Pancreas (tissue), 10 donors: ENCODE measurements at regions not wholly inside any gene's neighbourhood (a gene's known extent, or its start where the extent isn't known, plus 50 kb on each side); places are given as distances from the start of the nearest gene placed in this dataset.

Experiments used
- ATAC-seq, 4 donors: fragments of 200-7000 bp; cut with Tn5 transposase; one replicate each; pipeline versions ENCODE4 v1.8.0 to v1.9.1; 2020; ENCODE audit warnings: mild to moderate bottlenecking in 4 of 4, moderate library complexity in 4 of 4
- DNase-seq, 6 donors: peaks; one replicate each; pipeline ENCODE4 v3.0.0-alpha.2; 2020
- FAIRE-seq: peaks from 2 replicates; lab custom pipeline; 2012; peaks lifted over from hg19 to GRCh38; lab: Jason Lieb, UNC
- H3K27ac ChIP-seq, 4 donors: fragments of 200-600 bp; sonication (generic); 1 replicate in 3 of 4; 2 replicates in 1 of 4; pipeline versions ENCODE4 v1.5.0 to v1.8.0; 2020
- H3K27me3 ChIP-seq, 4 donors: fragments of 200-600 bp; one replicate each; pipeline ENCODE4 v1.8.0; 2021
- H3K36me3 ChIP-seq, 3 donors: fragments of 200-600 bp; sonication (generic) in 1 of 3; one replicate each; pipeline versions ENCODE4 v1.5.0 to v1.8.0; 2020 to 2021
- H3K4me1 ChIP-seq, 3 donors: fragments of 200-600 bp; one replicate each; pipeline ENCODE4 v1.8.0; 2021
- H3K4me3 ChIP-seq, 4 donors: fragments of 200-600 bp; sonication (generic) in 2 of 4; one replicate each; pipeline versions ENCODE4 v1.5.0 to v1.8.0; 2020 to 2021
- H3K9me3 ChIP-seq, 4 donors: fragments of 200-600 bp; one replicate each; pipeline ENCODE4 v1.8.0; 2021
- WGBS, 2 donors: extraction: QIAGEN DNeasy Blood & Tissue Kit; methylation state at CpG; one replicate each; pipeline ENCODE4 v1.1.7; 2013; 5-methylcytosine and 5-hydroxymethylcytosine counted together
- intact Hi-C, 3 donors: fragments of 100-400 bp; cut with DNase I; formaldehyde crosslinking; loops; one replicate each; pipeline versions ENCODE4 v1.11.1 to v1.14.2; 2022
- TF ChIP-seq, protein P1 (sequence below), 4 donors: fragments of 200-600 bp; sonication (generic) in 3 of 4; IDR thresholded peaks; one replicate each; pipeline versions ENCODE4 v1.5.0 to v1.8.0; 2021; ENCODE audit warnings: antibody characterized with exemption in 4 of 4
- donor health status: healthy with polysubstance abuse.
- donor health status: DM: no; HTN: no; CAD: no; lungs with moderate emphysema.
- donor health status: DM: no; HTN: no; CAD: no.
- donor health status: control.
- donor health status: control.
- donor health status: Bipolar disorder and iron deficiency.
- donor health status: DM: yes; HTN: yes; CAD: no.
- donor health status: DM: no; HTN: no; CAD: no.
- donor health status: DM: no; HTN: no; CAD: no.
- donor health status: DM: yes; HTN: yes; CAD: no.

DNA sequence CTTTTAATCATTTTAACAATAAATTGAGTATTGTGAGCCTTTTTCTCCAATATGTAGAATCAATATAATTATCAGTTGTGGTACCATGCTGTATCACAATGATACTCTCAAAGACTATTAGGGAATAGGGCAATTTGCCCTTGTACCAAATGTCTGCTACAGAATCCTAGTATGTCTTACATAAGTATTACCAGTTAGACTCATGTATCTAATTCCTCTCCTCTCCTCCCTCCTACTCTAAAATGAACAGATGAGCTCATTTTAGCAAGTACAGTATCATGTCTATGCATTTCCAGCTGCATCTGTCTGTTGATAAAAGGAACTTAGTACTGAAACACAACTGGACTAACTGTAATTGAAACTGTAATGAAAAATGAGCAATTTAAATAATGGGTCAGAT is 124.3 kb upstream of the ATP11B start:
- intact Hi-C loops, result no loop called here
- no peaks in the 10 kb centered on the region for H3K36me3 ChIP-seq
- H3K27ac ChIP-seq, result no peak overlapping the region
- no peaks in the 10 kb centered on the region for H3K9me3 ChIP-seq
- no peak for FAIRE-seq
- TF ChIP-seq, protein P1, sequence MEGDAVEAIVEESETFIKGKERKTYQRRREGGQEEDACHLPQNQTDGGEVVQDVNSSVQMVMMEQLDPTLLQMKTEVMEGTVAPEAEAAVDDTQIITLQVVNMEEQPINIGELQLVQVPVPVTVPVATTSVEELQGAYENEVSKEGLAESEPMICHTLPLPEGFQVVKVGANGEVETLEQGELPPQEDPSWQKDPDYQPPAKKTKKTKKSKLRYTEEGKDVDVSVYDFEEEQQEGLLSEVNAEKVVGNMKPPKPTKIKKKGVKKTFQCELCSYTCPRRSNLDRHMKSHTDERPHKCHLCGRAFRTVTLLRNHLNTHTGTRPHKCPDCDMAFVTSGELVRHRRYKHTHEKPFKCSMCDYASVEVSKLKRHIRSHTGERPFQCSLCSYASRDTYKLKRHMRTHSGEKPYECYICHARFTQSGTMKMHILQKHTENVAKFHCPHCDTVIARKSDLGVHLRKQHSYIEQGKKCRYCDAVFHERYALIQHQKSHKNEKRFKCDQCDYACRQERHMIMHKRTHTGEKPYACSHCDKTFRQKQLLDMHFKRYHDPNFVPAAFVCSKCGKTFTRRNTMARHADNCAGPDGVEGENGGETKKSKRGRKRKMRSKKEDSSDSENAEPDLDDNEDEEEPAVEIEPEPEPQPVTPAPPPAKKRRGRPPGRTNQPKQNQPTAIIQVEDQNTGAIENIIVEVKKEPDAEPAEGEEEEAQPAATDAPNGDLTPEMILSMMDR (IDR thresholded peaks at IDR 0.05), result no peak
- H3K4me3 ChIP-seq, result no peak overlapping the region
- no peak for DNase-seq
- H3K4me1 ChIP-seq, result no peaks in the 10 kb centered on the region
- no peak for ATAC-seq
- H3K27me3 ChIP-seq, result no peaks in the 10 kb centered on the region

DNA sequence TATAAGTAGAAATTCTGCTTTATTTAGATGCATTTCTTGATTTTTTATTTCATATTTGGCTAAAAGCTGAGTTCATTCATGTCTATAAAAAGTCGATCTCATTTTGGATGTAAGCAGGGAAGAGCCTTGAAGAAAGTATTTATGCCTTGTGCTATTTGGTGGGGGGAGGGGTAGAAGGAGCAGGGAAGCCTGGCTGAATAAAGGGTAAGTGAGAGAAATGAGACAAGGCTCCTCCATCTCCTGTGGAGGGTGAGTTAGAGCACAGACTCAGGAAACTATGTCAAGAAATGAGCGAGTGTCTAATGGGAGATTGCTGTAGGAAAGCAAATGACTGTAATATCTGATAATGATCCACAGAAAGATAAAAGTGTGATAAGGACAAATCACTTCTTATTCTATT is 121.8 kb upstream of the ATP11B start:
- peaks cover 0 to 10% (median 0%) of the 10 kb centered on the region in 4 donors for H3K27me3 ChIP-seq

GRCh38 chr3:182671942-182672341 is 121.4 kb upstream of the ATP11B start:
- 44 to 64% methylated on average over 5 of the region's 5 CpGs for WGBS, 2 donors
- DNase-seq (no peak), FAIRE-seq (no peak), ATAC-seq (no peak)
- H3K4me3 ChIP-seq, result no peak overlapping the region
- H3K4me1 ChIP-seq, result no peaks in the 10 kb centered on the region
- no peaks in the 10 kb centered on the region for H3K36me3 ChIP-seq
- TF ChIP-seq, protein P1 (IDR thresholded peaks at IDR 0.05), result no peak
- intact Hi-C loops, result loop anchor here in 1 of 3 donors (10.0 kb wide), 1 partner anchor 967 kb away; no protein-coding TSS in a partner anchor
- no peak overlapping the region for H3K27ac ChIP-seq
- no peaks in the 10 kb centered on the region for H3K9me3 ChIP-seq
- H3K27me3 ChIP-seq, result peaks cover 0 to 13% (median 0%) of the 10 kb centered on the region in 4 donors

More for the DNA sequence above, 121.8 kb upstream of the ATP11B start:
- no peaks in the 10 kb centered on the region for H3K36me3 ChIP-seq
- H3K27ac ChIP-seq, result no peak overlapping the region
- no peak for DNase-seq
- H3K9me3 ChIP-seq, result no peaks in the 10 kb centered on the region
- TF ChIP-seq, protein P1 (IDR thresholded peaks at IDR 0.05), result no peak
- intact Hi-C loops, result loop anchor here in 1 of 3 donors (10.0 kb wide), 1 partner anchor 967 kb away; no protein-coding TSS in a partner anchor
- FAIRE-seq, result no peak
- H3K4me1 ChIP-seq, result no peaks in the 10 kb centered on the region
- 50 to 59% methylated on average over 2 of the region's 2 CpGs for WGBS, 2 donors
- H3K4me3 ChIP-seq, result no peak overlapping the region
- ATAC-seq, result no peak

DNA sequence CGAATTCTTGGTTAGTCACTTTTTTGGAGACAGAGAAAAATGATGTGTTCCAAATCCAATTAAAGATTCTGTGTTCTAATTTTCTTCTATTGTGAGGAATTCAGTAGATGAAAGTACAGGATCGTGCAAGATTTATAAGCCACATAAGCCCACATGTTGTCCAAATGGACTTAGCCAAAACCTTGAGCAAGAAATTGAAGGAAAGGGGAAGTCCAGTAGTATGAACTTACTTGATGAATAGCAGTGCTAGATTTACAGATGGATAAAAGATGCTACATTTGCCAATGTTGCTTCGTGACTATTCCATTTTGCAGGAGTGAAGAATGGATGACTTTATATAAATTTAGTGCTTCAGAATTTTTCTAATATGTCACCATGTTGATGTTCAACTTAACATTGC is 120.0 kb upstream of the ATP11B start:
- 32 to 57% methylated on average over 3 of the region's 3 CpGs for WGBS, 2 donors
- intact Hi-C loops, result loop anchor here in 1 of 3 donors (10.0 kb wide), 1 partner anchor 969 kb away; no protein-coding TSS in a partner anchor
- TF ChIP-seq, protein P1 (IDR thresholded peaks at IDR 0.05), result no peak
- H3K4me1 ChIP-seq, result no peaks in the 10 kb centered on the region
- H3K9me3 ChIP-seq, result no peaks in the 10 kb centered on the region
- ATAC-seq (no peak), FAIRE-seq (no peak), DNase-seq (no peak)
- no peak overlapping the region for H3K27ac ChIP-seq
- no peak overlapping the region for H3K4me3 ChIP-seq
- no peaks in the 10 kb centered on the region for H3K36me3 ChIP-seq
- peaks cover 0 to 13% (median 0%) of the 10 kb centered on the region in 4 donors for H3K27me3 ChIP-seq
